HEK293 (cell line): ENCODE measurements at regions not wholly inside any gene's neighbourhood (a gene's known extent, or its start where the extent isn't known, plus 50 kb on each side); places are given as distances from the start of the nearest gene placed in this dataset.

ENCODE experiments used
- BCL11A ChIP-seq: fragments of 450-650 bp; formaldehyde crosslinking; IDR thresholded peaks from 2 replicates; pipeline ENCODE4 v1.5.1; 2016; ENCODE audit warnings: low read depth, missing biosample characterization, missing genetic modification characterization
- CTCF ChIP-seq: fragments of 450-650 bp; formaldehyde crosslinking; IDR thresholded peaks from 2 replicates; pipeline ENCODE4 v1.5.1; 2016; ENCODE audit warnings: missing biosample characterization, missing genetic modification characterization
- ELK4 ChIP-seq: IDR thresholded peaks from 2 replicates; pipeline ENCODE4 v1.6.1; 2011; ENCODE audit warnings: mild to moderate bottlenecking, low read depth, low read length, borderline replicate concordance
- MYNN ChIP-seq: fragments of 450-650 bp; formaldehyde crosslinking; IDR thresholded peaks from 2 replicates; pipeline ENCODE4 v1.5.1; 2016; ENCODE audit warnings: missing biosample characterization, missing genetic modification characterization, borderline replicate concordance
- PBX3 ChIP-seq: sonication (generic); formaldehyde crosslinking; IDR thresholded peaks from 2 replicates; pipeline ENCODE4 v1.8.1; 2022; ENCODE audit warnings: mild to moderate bottlenecking, moderate library complexity, missing genetic modification reagents
- SALL2 ChIP-seq: fragments of 450-650 bp; formaldehyde crosslinking; IDR thresholded peaks from 2 replicates; pipeline ENCODE4 v1.5.0; 2017; ENCODE audit warnings: missing biosample characterization, mild to moderate bottlenecking, missing genetic modification characterization, borderline replicate concordance
- ZBTB44 ChIP-seq: fragments of 450-650 bp; IDR thresholded peaks from 2 replicates; pipeline ENCODE4 v1.5.1; 2018; ENCODE audit warnings: missing biosample characterization, mild to moderate bottlenecking, missing genetic modification characterization
- ZNF114 ChIP-seq: fragments of 450-650 bp; formaldehyde crosslinking; IDR thresholded peaks from 2 replicates; pipeline ENCODE4 v1.5.0; 2017; ENCODE audit warnings: missing biosample characterization, missing genetic modification characterization
- ZNF626 ChIP-seq: fragments of 450-650 bp; sonication (Bioruptor Pico); formaldehyde crosslinking; IDR thresholded peaks from 2 replicates; pipeline ENCODE4 v1.5.1; 2018; ENCODE audit warnings: missing biosample characterization, missing genetic modification characterization, inconsistent platforms
- ZNF658 ChIP-seq: fragments of 450-650 bp; formaldehyde crosslinking; IDR thresholded peaks from 2 replicates; pipeline ENCODE4; 2016; ENCODE audit warnings: missing biosample characterization, missing genetic modification characterization
- ZNF792 ChIP-seq: fragments of 450-650 bp; formaldehyde crosslinking; IDR thresholded peaks from 2 replicates; pipeline ENCODE4 v1.5.1; 2016; ENCODE audit warnings: missing biosample characterization, missing genetic modification characterization

GRCh38 chr10:89093728-89094127 is 103.1 kb downstream of the FAS start:
- no peak for TF ChIP-seq PBX3
- TF ChIP-seq CTCF = no peak
- no peak for TF ChIP-seq ZBTB44 (tag by site-specific recombination)
- TF ChIP-seq BCL11A (tag by site-specific recombination) = no peak
- no peak for TF ChIP-seq ZNF626 (tag by site-specific recombination)
- TF ChIP-seq ZNF792 (tag by site-specific recombination) = no peak
- no peak for TF ChIP-seq SALL2 (tag by site-specific recombination)
- no peak for TF ChIP-seq MYNN (tag by site-specific recombination)
- TF ChIP-seq ELK4 = no peak
- TF ChIP-seq ZNF114 (tag by site-specific recombination) = no peak
- no peak for TF ChIP-seq ZNF658
